K562 (cell line): ENCODE measurements at regions not wholly inside any gene's neighbourhood (a gene's known extent, or its start where the extent isn't known, plus 50 kb on each side); places are given as distances from the start of the nearest gene placed in this dataset.

Experiments used
- ATAC-seq: fragments of 200-7000 bp; cut with Tn5 transposase; 3 replicates; pipeline ENCODE4 v1.9.1; 2020; ENCODE audit warnings: moderate library complexity
- BruUV-seq: library from RNA; stranded (reverse); fragments of 400-500 nt; replicated peaks from 2 replicates; lab custom pipeline; 2021; lab: Mats Ljungman, UMichigan
- CTCF ChIA-PET: fragments of 300-600 bp; formaldehyde crosslinking; extraction: SDS; loops from one replicate; lab custom pipeline; 2021; ENCODE audit warnings: low intra/inter-chr PET ratio; lab: Yijun Ruan, JAX
- POLR2A ChIA-PET: fragments of 300-600, 350-650 bp; sonication (Branson Sonifier 250); formaldehyde crosslinking; extraction: SDS; loops from one replicate; lab custom pipeline; 2021; ENCODE audit warnings: antibody characterized with exemption, inconsistent platforms; lab: Yijun Ruan, JAX
- DNase-seq, 4 experiments: peaks; one replicate each; pipeline versions ENCODE4 v3.0.0 to v3.0.0-alpha.2; 2011 to 2018; ENCODE audit warnings: low spot score in 3 of 4, mixed read lengths in 3 of 4; ENCODE audit errors: extremely low read depth in 1 of 4
- FAIRE-seq: peaks from 2 replicates; lab custom pipeline; 2011; peaks lifted over from hg19 to GRCh38; lab: Jason Lieb, UNC
- H2AFZ ChIP-seq: 2 replicates; pipeline ENCODE4 v1.6.0; 2011; ENCODE audit warnings: low read depth, low read length, control low read depth, inconsistent platforms
- H3K27ac ChIP-seq: fragments of 200-600 bp; 3 replicates; pipeline ENCODE4 v1.8.0; 2011; ENCODE audit warnings: low read depth, mild to moderate bottlenecking, control low read depth, inconsistent platforms, low read length, moderate library complexity, mixed read lengths; ENCODE audit errors: extremely low read depth
- H3K27me3 ChIP-seq, 2 experiments: fragments of 300-600 bp in 1 of 2; 2 replicates in 1 of 2; 3 replicates in 1 of 2; pipeline versions ENCODE4 v1.6.0 to v1.8.0; 2011; ENCODE audit warnings: inconsistent platforms in 2 of 2, low read length in 2 of 2, mild to moderate bottlenecking in 1 of 2, mixed read lengths in 1 of 2, moderate library complexity in 1 of 2; ENCODE audit not compliant: control insufficient read depth in 2 of 2, insufficient read depth in 2 of 2
- H3K36me3 ChIP-seq: fragments of 300-600 bp; 3 replicates; pipeline ENCODE4 v1.8.0; 2011; ENCODE audit warnings: mild to moderate bottlenecking, low read length, inconsistent platforms; ENCODE audit not compliant: control insufficient read depth, insufficient read depth
- H3K4me1 ChIP-seq, 2 experiments: fragments of 200-600 bp in 1 of 2; replicated peaks in 1 of 2; 2 replicates in 1 of 2; 3 replicates in 1 of 2; pipeline versions ENCODE4 v1.5.1 to v1.8.0; 2011; ENCODE audit warnings: inconsistent platforms in 2 of 2, low read length in 2 of 2, mild to moderate bottlenecking in 1 of 2, mixed read lengths in 1 of 2, moderate library complexity in 1 of 2; ENCODE audit not compliant: control insufficient read depth in 2 of 2, insufficient read depth in 2 of 2
- H3K4me2 ChIP-seq: 2 replicates; pipeline ENCODE4 v1.6.1; 2011; ENCODE audit warnings: low read length, control low read depth, inconsistent platforms, mixed read lengths; ENCODE audit not compliant: insufficient read depth
- H3K4me3 ChIP-seq: fragments of 200-600 bp; sonication (generic), shearing (Covaris generic); 2 replicates; pipeline ENCODE4 v1.5.1; 2016; ENCODE audit warnings: control low read depth, inconsistent platforms
- H3K79me2 ChIP-seq: fragments of 200-600 bp; 3 replicates; pipeline ENCODE4 v1.8.0; 2011; ENCODE audit warnings: low read length, inconsistent platforms; ENCODE audit not compliant: control insufficient read depth, insufficient read depth
- H3K9ac ChIP-seq, 2 experiments: 2 replicates each; pipeline versions ENCODE4 v1.6.0 to v1.6.1; 2011; ENCODE audit warnings: low read depth in 2 of 2, low read length in 2 of 2, control low read depth in 1 of 2, inconsistent platforms in 1 of 2, mild to moderate bottlenecking in 1 of 2, mixed read lengths in 1 of 2; ENCODE audit not compliant: insufficient read depth in 1 of 2
- H3K9me1 ChIP-seq: one replicate; pipeline ENCODE4 v1.6.0; 2011; ENCODE audit warnings: inconsistent platforms, mild to moderate bottlenecking, low read length, moderate library complexity; ENCODE audit not compliant: control insufficient read depth, insufficient read depth
- H3K9me3 ChIP-seq: replicated peaks from 2 replicates; pipeline ENCODE4 v1.5.1; 2011; ENCODE audit warnings: low read depth, low read length, inconsistent platforms; ENCODE audit not compliant: control insufficient read depth, insufficient read depth
- H4K20me1 ChIP-seq: replicated peaks from 2 replicates; pipeline ENCODE4 v1.6.1; 2011; ENCODE audit warnings: low read length, inconsistent platforms, mixed read lengths; ENCODE audit not compliant: control insufficient read depth, insufficient read depth
- CBX2 ChIP-seq: fragments of 200-600 bp; sonication (generic); IDR thresholded peaks from one replicate; pipeline ENCODE4 v1.6.1; 2012; ENCODE audit warnings: mild to moderate bottlenecking, low read length, inconsistent platforms; ENCODE audit not compliant: insufficient read depth, poor library complexity, severe bottlenecking
- FOXK2 ChIP-seq, 2 experiments: fragments of 450-650 bp; IDR thresholded peaks in 1 of 2; conservative IDR thresholded peaks in 1 of 2; 2 replicates each; pipeline ENCODE4 v1.6.1; 2016; ENCODE audit warnings: low read depth in 2 of 2, mild to moderate bottlenecking in 1 of 2
- LARP7 ChIP-seq: fragments of 450-650 bp; IDR thresholded peaks from 2 replicates; pipeline ENCODE4 v1.6.1; 2016
- NCOA2 ChIP-seq, 2 experiments: fragments of 450-650 bp; IDR thresholded peaks; 2 replicates each; pipeline ENCODE4 v1.6.1; 2018; ENCODE audit warnings: mild to moderate bottlenecking in 2 of 2, moderate library complexity in 1 of 2; ENCODE audit not compliant: partially characterized antibody in 2 of 2
- NELFE ChIP-seq: IDR thresholded peaks from 2 replicates; pipeline ENCODE4 v1.6.1; 2011; ENCODE audit warnings: mild to moderate bottlenecking; ENCODE audit not compliant: insufficient read depth, insufficient read length
- NFYB ChIP-seq: IDR thresholded peaks from 2 replicates; pipeline ENCODE4 v1.6.1; 2011; ENCODE audit warnings: mild to moderate bottlenecking, moderate library complexity; ENCODE audit not compliant: insufficient read length; ENCODE audit errors: extremely low read depth
- POLR3G ChIP-seq: IDR thresholded peaks from 2 replicates; pipeline ENCODE4 v1.6.1; 2011; ENCODE audit not compliant: insufficient read length, insufficient replicate concordance; ENCODE audit errors: extremely low read depth
- RBM17 ChIP-seq: fragments of 200-400 bp; formaldehyde crosslinking; IDR thresholded peaks from 2 replicates; pipeline ENCODE4 v1.6.1; 2017; ENCODE audit warnings: low read depth, mild to moderate bottlenecking, low read length, borderline replicate concordance
- ZNF431 ChIP-seq: sonication (generic); formaldehyde crosslinking; IDR thresholded peaks from 2 replicates; pipeline ENCODE4 v1.8.0; 2022; ENCODE audit warnings: mild to moderate bottlenecking, missing genetic modification reagents
- ZNF584 ChIP-seq: fragments of 200-800 bp; sonication (Bioruptor generic); IDR thresholded peaks from 2 replicates; pipeline ENCODE4 v1.6.1; 2016; ENCODE audit warnings: low read depth, mild to moderate bottlenecking, missing genetic modification characterization, missing compliant biosample characterization
- ZNF76 ChIP-seq: fragments of 250-450 bp; sonication (Bioruptor Pico); IDR thresholded peaks from 2 replicates; pipeline ENCODE4 v1.4.0; 2020; ENCODE audit warnings: mild to moderate bottlenecking, moderate library complexity, borderline replicate concordance
- WGBS: fragments of 100-300 bp; shearing (Covaris generic); methylation state at CpG from one replicate; pipeline ENCODE4 v1.1.6; 2016; ENCODE audit warnings: low coverage, mixed read lengths; ENCODE audit not compliant: insufficient coverage; ENCODE audit errors: missing lambda C conversion rate; 5-methylcytosine and 5-hydroxymethylcytosine counted together
- in situ Hi-C: fragments of 300-500 bp; cut with MboI; formaldehyde crosslinking; loops from 4 replicates; pipeline ENCODE4 v1.15.0; 2018; ENCODE audit warnings: inconsistent platforms, mixed read lengths
- intact Hi-C: fragments of 100-400 bp; cut with micrococcal nuclease; formaldehyde crosslinking; loops from 2 replicates; pipeline ENCODE4 v1.14.2; 2022
- TF ChIP-seq, protein P1 (sequence below): fragments of 200-400 bp; formaldehyde crosslinking; IDR thresholded peaks from 2 replicates; pipeline ENCODE4 v1.6.1; 2017; ENCODE audit warnings: mild to moderate bottlenecking, low read depth, low read length, moderate library complexity
- TF ChIP-seq, protein P2 (sequence below): fragments of 450-650 bp; IDR thresholded peaks from 2 replicates; pipeline ENCODE4 v1.6.1; 2014; ENCODE audit warnings: low read depth, mild to moderate bottlenecking, moderate library complexity, borderline replicate concordance
- TF ChIP-seq, protein P3 (sequence below): fragments of 200-800 bp; sonication (Bioruptor generic); IDR thresholded peaks from 2 replicates; pipeline ENCODE4 v1.6.1; 2017; ENCODE audit warnings: missing genetic modification characterization, missing compliant biosample characterization
- TF ChIP-seq, protein P4 (sequence below), 2 experiments: fragments of 450-650 bp; conservative IDR thresholded peaks; 2 replicates each; pipeline ENCODE4 v1.6.1; 2017; ENCODE audit warnings: mild to moderate bottlenecking in 2 of 2, moderate library complexity in 2 of 2
- TF ChIP-seq, protein P5 (sequence below): sonication (generic); formaldehyde crosslinking; IDR thresholded peaks from 2 replicates; pipeline ENCODE4 v1.9.0; 2022; ENCODE audit warnings: mild to moderate bottlenecking, missing genetic modification reagents

DNA sequence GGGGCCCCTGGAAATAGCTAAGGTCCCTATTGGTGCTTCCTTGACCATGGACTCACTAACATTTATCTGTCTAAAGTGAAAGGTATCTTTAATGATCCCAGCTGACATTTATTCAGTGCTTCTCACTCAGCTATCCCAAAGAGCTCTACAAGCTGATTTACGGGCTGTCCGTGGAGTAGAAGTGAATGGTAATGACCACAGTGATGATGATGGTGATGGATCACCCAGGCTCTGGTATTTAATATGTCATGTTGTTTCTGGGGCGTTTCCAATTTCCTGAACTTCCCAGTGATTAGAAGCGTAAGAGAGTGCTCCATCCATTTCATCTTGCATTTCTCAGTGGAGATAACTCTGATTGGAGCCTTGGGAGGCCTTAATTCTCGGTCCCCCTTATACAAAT, 304.3 kb downstream of the HRH4 start:
- ChIA-PET CTCF (no interaction called here), POLR2A (no interaction called here)
- Histone ChIP-seq H3K27me3 (no peaks in the 10 kb centered on the region), H3K4me1 (no peaks in the 10 kb centered on the region), H3K4me2 (no peak overlapping the region), H3K9ac (no peak overlapping the region), H3K9me1 (no peaks in the 10 kb centered on the region), H3K79me2 (no peaks in the 10 kb centered on the region), H3K36me3 (no peaks in the 10 kb centered on the region), H3K9me3 (no peaks in the 10 kb centered on the region; the same call in 1 of the 2 replicates), H4K20me1 (no peaks in the 10 kb centered on the region), H2AFZ (no peak overlapping the region), H3K27ac (no peak overlapping the region), H3K4me3 (no peak overlapping the region)
- ATAC-seq (no peak), DNase-seq (no peak), FAIRE-seq (no peak)
- 1% methylated on average over 5 of the region's 5 CpGs for WGBS
- BruUV-seq = no TSS peak
- in situ Hi-C loops = no loop called here
- intact Hi-C loops = no loop called here
- no peak for TF ChIP-seq ZNF431 (CRISPR knock-in tag)
- no peak for TF ChIP-seq NELFE
- TF ChIP-seq, protein P1, sequence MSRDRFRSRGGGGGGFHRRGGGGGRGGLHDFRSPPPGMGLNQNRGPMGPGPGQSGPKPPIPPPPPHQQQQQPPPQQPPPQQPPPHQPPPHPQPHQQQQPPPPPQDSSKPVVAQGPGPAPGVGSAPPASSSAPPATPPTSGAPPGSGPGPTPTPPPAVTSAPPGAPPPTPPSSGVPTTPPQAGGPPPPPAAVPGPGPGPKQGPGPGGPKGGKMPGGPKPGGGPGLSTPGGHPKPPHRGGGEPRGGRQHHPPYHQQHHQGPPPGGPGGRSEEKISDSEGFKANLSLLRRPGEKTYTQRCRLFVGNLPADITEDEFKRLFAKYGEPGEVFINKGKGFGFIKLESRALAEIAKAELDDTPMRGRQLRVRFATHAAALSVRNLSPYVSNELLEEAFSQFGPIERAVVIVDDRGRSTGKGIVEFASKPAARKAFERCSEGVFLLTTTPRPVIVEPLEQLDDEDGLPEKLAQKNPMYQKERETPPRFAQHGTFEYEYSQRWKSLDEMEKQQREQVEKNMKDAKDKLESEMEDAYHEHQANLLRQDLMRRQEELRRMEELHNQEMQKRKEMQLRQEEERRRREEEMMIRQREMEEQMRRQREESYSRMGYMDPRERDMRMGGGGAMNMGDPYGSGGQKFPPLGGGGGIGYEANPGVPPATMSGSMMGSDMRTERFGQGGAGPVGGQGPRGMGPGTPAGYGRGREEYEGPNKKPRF = no peak
- TF ChIP-seq, protein P2, sequence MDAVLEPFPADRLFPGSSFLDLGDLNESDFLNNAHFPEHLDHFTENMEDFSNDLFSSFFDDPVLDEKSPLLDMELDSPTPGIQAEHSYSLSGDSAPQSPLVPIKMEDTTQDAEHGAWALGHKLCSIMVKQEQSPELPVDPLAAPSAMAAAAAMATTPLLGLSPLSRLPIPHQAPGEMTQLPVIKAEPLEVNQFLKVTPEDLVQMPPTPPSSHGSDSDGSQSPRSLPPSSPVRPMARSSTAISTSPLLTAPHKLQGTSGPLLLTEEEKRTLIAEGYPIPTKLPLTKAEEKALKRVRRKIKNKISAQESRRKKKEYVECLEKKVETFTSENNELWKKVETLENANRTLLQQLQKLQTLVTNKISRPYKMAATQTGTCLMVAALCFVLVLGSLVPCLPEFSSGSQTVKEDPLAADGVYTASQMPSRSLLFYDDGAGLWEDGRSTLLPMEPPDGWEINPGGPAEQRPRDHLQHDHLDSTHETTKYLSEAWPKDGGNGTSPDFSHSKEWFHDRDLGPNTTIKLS = no peak
- TF ChIP-seq FOXK2 (conservative IDR thresholded peaks at IDR 0.05 in 1 of 2, IDR thresholded peaks at IDR 0.05 in 1 of 2; ENCODE audit: low read depth in 2 of 2) = no peak
- TF ChIP-seq CBX2 = no peak
- TF ChIP-seq, protein P3, sequence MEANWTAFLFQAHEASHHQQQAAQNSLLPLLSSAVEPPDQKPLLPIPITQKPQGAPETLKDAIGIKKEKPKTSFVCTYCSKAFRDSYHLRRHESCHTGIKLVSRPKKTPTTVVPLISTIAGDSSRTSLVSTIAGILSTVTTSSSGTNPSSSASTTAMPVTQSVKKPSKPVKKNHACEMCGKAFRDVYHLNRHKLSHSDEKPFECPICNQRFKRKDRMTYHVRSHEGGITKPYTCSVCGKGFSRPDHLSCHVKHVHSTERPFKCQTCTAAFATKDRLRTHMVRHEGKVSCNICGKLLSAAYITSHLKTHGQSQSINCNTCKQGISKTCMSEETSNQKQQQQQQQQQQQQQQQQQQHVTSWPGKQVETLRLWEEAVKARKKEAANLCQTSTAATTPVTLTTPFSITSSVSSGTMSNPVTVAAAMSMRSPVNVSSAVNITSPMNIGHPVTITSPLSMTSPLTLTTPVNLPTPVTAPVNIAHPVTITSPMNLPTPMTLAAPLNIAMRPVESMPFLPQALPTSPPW = no peak
- no peak for TF ChIP-seq NCOA2 (IDR thresholded peaks at IDR 0.05; ENCODE audit: partially characterized antibody in 2 of 2)
- no peak for TF ChIP-seq POLR3G
- TF ChIP-seq, protein P4, sequence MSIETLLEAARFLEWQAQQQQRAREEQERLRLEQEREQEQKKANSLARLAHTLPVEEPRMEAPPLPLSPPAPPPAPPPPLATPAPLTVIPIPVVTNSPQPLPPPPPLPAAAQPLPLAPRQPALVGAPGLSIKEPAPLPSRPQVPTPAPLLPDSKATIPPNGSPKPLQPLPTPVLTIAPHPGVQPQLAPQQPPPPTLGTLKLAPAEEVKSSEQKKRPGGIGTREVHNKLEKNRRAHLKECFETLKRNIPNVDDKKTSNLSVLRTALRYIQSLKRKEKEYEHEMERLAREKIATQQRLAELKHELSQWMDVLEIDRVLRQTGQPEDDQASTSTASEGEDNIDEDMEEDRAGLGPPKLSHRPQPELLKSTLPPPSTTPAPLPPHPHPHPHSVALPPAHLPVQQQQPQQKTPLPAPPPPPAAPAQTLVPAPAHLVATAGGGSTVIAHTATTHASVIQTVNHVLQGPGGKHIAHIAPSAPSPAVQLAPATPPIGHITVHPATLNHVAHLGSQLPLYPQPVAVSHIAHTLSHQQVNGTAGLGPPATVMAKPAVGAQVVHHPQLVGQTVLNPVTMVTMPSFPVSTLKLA (conservative IDR thresholded peaks at IDR 0.05) = no peak
- no peak for TF ChIP-seq LARP7
- TF ChIP-seq ZNF76 (CRISPR knock-in tag) = no peak
- TF ChIP-seq, protein P5, sequence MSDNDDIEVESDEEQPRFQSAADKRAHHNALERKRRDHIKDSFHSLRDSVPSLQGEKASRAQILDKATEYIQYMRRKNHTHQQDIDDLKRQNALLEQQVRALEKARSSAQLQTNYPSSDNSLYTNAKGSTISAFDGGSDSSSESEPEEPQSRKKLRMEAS = no peak
- TF ChIP-seq ZNF584 (CRISPR knock-in tag) = no peak
- no peak for TF ChIP-seq NFYB
- no peak for TF ChIP-seq RBM17
